CD14-positive monocyte (primary cell): ENCODE measurements at regions not wholly inside any gene's neighbourhood (a gene's known extent, or its start where the extent isn't known, plus 50 kb on each side); places are given as distances from the start of the nearest gene placed in this dataset.

Source experiments
- DNase-seq, 3 donors: peaks; one replicate each; pipeline ENCODE4 v3.0.0-alpha.2; 2011 to 2022
- H2AFZ ChIP-seq: 2 replicates; pipeline ENCODE4 v1.6.0; 2012; ENCODE audit warnings: mild to moderate bottlenecking, low read depth, low read length, inconsistent platforms; ENCODE audit not compliant: insufficient read depth, poor library complexity, severe bottlenecking
- H3K27ac ChIP-seq, 2 donors: 1 replicate in 1 of 2; 2 replicates in 1 of 2; pipeline ENCODE4 v1.5.1; 2012 to 2013; ENCODE audit warnings: low read length in 2 of 2, control low read depth in 1 of 2, inconsistent platforms in 1 of 2, low read depth in 1 of 2, mild to moderate bottlenecking in 1 of 2
- H3K27me3 ChIP-seq, 2 donors: one replicate each; pipeline versions ENCODE4 v1.6.0 to v1.6.1; 2011 to 2013; ENCODE audit warnings: low read length in 2 of 2; ENCODE audit not compliant: control insufficient read depth in 2 of 2, insufficient read depth in 2 of 2
- H3K36me3 ChIP-seq, 2 donors: replicated peaks in 1 of 2; 1 replicate in 1 of 2; 2 replicates in 1 of 2; pipeline versions ENCODE4 v1.5.1 to v1.6.1; 2012 to 2013; ENCODE audit warnings: low read length in 2 of 2, control low read depth in 1 of 2, inconsistent platforms in 1 of 2, mild to moderate bottlenecking in 1 of 2; ENCODE audit not compliant: insufficient read depth in 2 of 2, control insufficient read depth in 1 of 2
- H3K4me1 ChIP-seq, 2 donors: 1 replicate in 1 of 2; 2 replicates in 1 of 2; pipeline versions ENCODE4 v1.5.1 to v1.6.1; 2012 to 2013; ENCODE audit warnings: low read length in 2 of 2, control low read depth in 1 of 2, inconsistent platforms in 1 of 2, mild to moderate bottlenecking in 1 of 2, moderate library complexity in 1 of 2; ENCODE audit not compliant: insufficient read depth in 2 of 2, control insufficient read depth in 1 of 2
- H3K4me2 ChIP-seq: replicated peaks from 2 replicates; pipeline ENCODE3; 2012; ENCODE audit warnings: low read length, moderate library complexity, mild to moderate bottlenecking; ENCODE audit not compliant: poor library complexity, severe bottlenecking; ENCODE audit errors: extremely low read depth
- H3K4me3 ChIP-seq, 3 experiments: fragments of 200-600 bp in 1 of 3; sonication (generic) in 1 of 3; replicated peaks in 1 of 3; 1 replicate in 2 of 3; 2 replicates in 1 of 3; pipeline ENCODE4 v1.5.1; 2011 to 2013; ENCODE audit warnings: low read length in 3 of 3, mild to moderate bottlenecking in 3 of 3, control low read depth in 2 of 3, low read depth in 2 of 3, inconsistent platforms in 1 of 3, moderate library complexity in 1 of 3
- H3K79me2 ChIP-seq: 2 replicates; pipeline ENCODE4 v1.6.0; 2012; ENCODE audit warnings: mild to moderate bottlenecking, control low read depth, inconsistent platforms, low read length, moderate library complexity; ENCODE audit not compliant: insufficient read depth
- H3K9ac ChIP-seq: 2 replicates; pipeline ENCODE4 v1.6.0; 2017; ENCODE audit warnings: low read length, mild to moderate bottlenecking; ENCODE audit not compliant: insufficient read depth, poor library complexity, severe bottlenecking
- H3K9me3 ChIP-seq, 2 donors: replicated peaks in 1 of 2; 1 replicate in 1 of 2; 2 replicates in 1 of 2; pipeline versions ENCODE4 v1.5.1 to v1.6.1; 2012 to 2013; ENCODE audit warnings: low read length in 2 of 2, control low read depth in 1 of 2; ENCODE audit not compliant: control insufficient read depth in 1 of 2, insufficient read depth in 1 of 2
- H4K20me1 ChIP-seq: 2 replicates; pipeline ENCODE4 v1.6.0; 2012; ENCODE audit warnings: mild to moderate bottlenecking, low read length, control low read depth, moderate library complexity; ENCODE audit not compliant: insufficient read depth
- H3K27ac Mint-ChIP-seq, 7 donors: one replicate each; pipeline ENCODE4 v1.8.0; 2020; ENCODE audit warnings: mild to moderate bottlenecking in 7 of 7, mixed read lengths in 7 of 7, moderate library complexity in 6 of 7, inconsistent platforms in 2 of 7
- H3K27me3 Mint-ChIP-seq, 3 donors: one replicate each; pipeline ENCODE4 v1.8.0; 2021 to 2022; ENCODE audit warnings: low read depth in 3 of 3, mild to moderate bottlenecking in 3 of 3, mixed read lengths in 3 of 3, moderate library complexity in 3 of 3, inconsistent platforms in 1 of 3
- H3K36me3 Mint-ChIP-seq, 2 donors: one replicate each; pipeline ENCODE4 v1.8.0; 2020; ENCODE audit warnings: mixed read lengths in 2 of 2, inconsistent platforms in 1 of 2, mild to moderate bottlenecking in 1 of 2
- H3K4me1 Mint-ChIP-seq: one replicate; pipeline ENCODE4 v1.8.0; 2020; ENCODE audit warnings: mild to moderate bottlenecking, mixed read lengths
- H3K4me3 Mint-ChIP-seq, 2 donors: one replicate each; pipeline ENCODE4 v1.8.0; 2020; ENCODE audit warnings: mild to moderate bottlenecking in 2 of 2, mixed read lengths in 2 of 2, moderate library complexity in 1 of 2
- H3K9me3 Mint-ChIP-seq, 7 donors: one replicate each; pipeline ENCODE4 v1.8.0; 2020 to 2022; ENCODE audit warnings: mixed read lengths in 7 of 7, mild to moderate bottlenecking in 6 of 7, moderate library complexity in 6 of 7, inconsistent platforms in 2 of 7
- CTCF ChIP-seq: fragments of 200-600 bp; IDR thresholded peaks from one replicate; pipeline ENCODE4 v1.8.0; 2022; ENCODE audit warnings: antibody characterized with exemption, mild to moderate bottlenecking
- WGBS: methylation state at CpG from one replicate; pipeline ENCODE4 v1.1.5; 2013; ENCODE audit warnings: missing lambda C conversion rate; ENCODE audit not compliant: insufficient coverage; 5-methylcytosine and 5-hydroxymethylcytosine counted together
- intact Hi-C, 2 donors: fragments of 100-400 bp; cut with micrococcal nuclease; formaldehyde crosslinking; loops; one replicate each; pipeline versions ENCODE4 v1.15.0 to v1.15.1; 2023

GRCh38 chr10:125555267-125555666 lies 127.7 kb downstream of the TEX36 start:
- no peak overlapping the region for H3K27ac ChIP-seq
- no peaks in the 10 kb centered on the region for H3K36me3 Mint-ChIP-seq
- no peaks in the 10 kb centered on the region for H3K4me1 Mint-ChIP-seq
- H3K27ac Mint-ChIP-seq = no peak overlapping the region
- no peak overlapping the region for H3K9ac ChIP-seq
- H3K9me3 ChIP-seq = peaks cover 0 to 7% of the 10 kb centered on the region in 2 donors
- no peaks in the 10 kb centered on the region for H3K36me3 ChIP-seq
- H3K27me3 ChIP-seq = no peaks in the 10 kb centered on the region
- no peak for TF ChIP-seq CTCF
- peaks cover 0 to 17% (median 11%) of the 10 kb centered on the region in 7 donors for H3K9me3 Mint-ChIP-seq
- no peaks in the 10 kb centered on the region for H4K20me1 ChIP-seq
- no peak overlapping the region for H3K4me3 Mint-ChIP-seq
- no peaks in the 10 kb centered on the region for H3K79me2 ChIP-seq
- H3K4me3 ChIP-seq = no peak overlapping the region
- intact Hi-C loops = no loop called here
- H3K4me1 ChIP-seq = no peaks in the 10 kb centered on the region
- DNase-seq = no peak
- no peak overlapping the region for H3K4me2 ChIP-seq
- H2AFZ ChIP-seq = no peak overlapping the region
- H3K27me3 Mint-ChIP-seq = peaks cover 3 to 17% (median 8%) of the 10 kb centered on the region in 3 donors
- 82% methylated on average over 8 of the region's 9 CpGs for WGBS

DNA sequence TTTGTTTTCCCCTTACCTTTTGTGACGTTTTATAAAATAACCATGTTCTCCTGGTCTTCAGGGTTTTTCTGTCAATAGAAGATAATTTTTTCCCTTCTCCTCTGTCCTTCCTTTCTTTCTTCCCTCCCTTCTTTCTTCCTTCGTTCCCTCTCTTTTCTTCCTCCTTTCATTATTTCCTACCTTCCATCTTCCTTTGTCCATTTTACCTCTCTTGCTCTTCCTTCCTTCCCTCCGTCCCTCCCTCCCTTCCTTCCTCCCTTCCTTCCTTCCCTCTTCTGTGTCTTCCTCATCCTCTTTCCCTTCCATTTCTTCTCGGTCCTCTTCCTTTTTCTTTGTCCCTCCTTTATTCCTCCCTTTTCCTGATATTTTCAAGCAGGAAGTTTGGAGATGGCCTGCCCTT lies 128.2 kb downstream of the TEX36 start:
- no peak overlapping the region for H3K27ac ChIP-seq
- no peaks in the 10 kb centered on the region for H3K4me1 ChIP-seq
- Mint-ChIP-seq H3K27me3 (peaks cover 3 to 18% (median 8%) of the 10 kb centered on the region in 3 donors), H3K4me1 (no peaks in the 10 kb centered on the region), H3K36me3 (no peaks in the 10 kb centered on the region), H3K4me3 (no peak overlapping the region), H3K27ac (peak overlapping the region in 1 of 7 donors; percentile 8), H3K9me3 (peaks cover 0 to 18% (median 12%) of the 10 kb centered on the region in 7 donors)
- WGBS = 64% methylated on average over 4 of the region's 4 CpGs
- no peak for DNase-seq
- H3K36me3 ChIP-seq = no peaks in the 10 kb centered on the region
- intact Hi-C loops = no loop called here
- H3K9me3 ChIP-seq = peaks cover 0 to 7% of the 10 kb centered on the region in 2 donors
- H4K20me1 ChIP-seq = no peaks in the 10 kb centered on the region
- no peaks in the 10 kb centered on the region for H3K79me2 ChIP-seq
- TF ChIP-seq CTCF = no peak
- H3K4me3 ChIP-seq = no peak overlapping the region
- no peak overlapping the region for H3K4me2 ChIP-seq
- no peak overlapping the region for H3K9ac ChIP-seq
- no peak overlapping the region for H2AFZ ChIP-seq
- no peaks in the 10 kb centered on the region for H3K27me3 ChIP-seq
